ENCODE measurements at regions not wholly inside any gene's neighbourhood (a gene's known extent, or its start where the extent isn't known, plus 50 kb on each side); places are given as distances from the start of the nearest gene placed in this dataset.
A peak's percentile ranks its signal among the peaks of the same experiment; 100 is the strongest.
"Not testable (repeated sequence)": the region's sequence is repeated elsewhere in the genome, so short reads cannot be mapped to it uniquely, and the experiment has no call there.

- no peak for DNase-seq
Measured at GRCh38 chr7:131629217-131629882, 72.9 kb upstream of the PODXL start.

- DNase-seq = no peak
Measured at GRCh38 chr7:131628634-131629033, 72.2 kb upstream of the PODXL start.

- peak; percentile 46 for DNase-seq
Measured at GRCh38 chr7:131627735-131628190, 71.3 kb upstream of the PODXL start.

GRCh38 chr7:131626643-131627042 is 70.2 kb upstream of the PODXL start:
- no peak for DNase-seq

GRCh38 chr7:131625817-131626372 is 69.5 kb upstream of the PODXL start:
- peak; percentile 50 for DNase-seq

- DNase-seq = not testable (repeated sequence)
Measured at GRCh38 chr7:131625345-131625744, 68.9 kb upstream of the PODXL start.

- no peak for DNase-seq
Measured at GRCh38 chr7:131624536-131624935, 68.1 kb upstream of the PODXL start.

GRCh38 chr7:131623154-131623553 is 66.7 kb upstream of the PODXL start:
- no peak for DNase-seq

- DNase-seq = no peak
Measured at GRCh38 chr7:131621652-131622051, 65.2 kb upstream of the PODXL start.

GRCh38 chr7:131620673-131621609 is 64.5 kb upstream of the PODXL start:
- DNase-seq = no peak

- DNase-seq = no peak
Measured at GRCh38 chr7:131619336-131620305, 63.2 kb upstream of the PODXL start.

GRCh38 chr7:131618391-131618790 is 62.0 kb upstream of the PODXL start:
- no peak for DNase-seq

GRCh38 chr7:131616487-131617200 is 60.2 kb upstream of the PODXL start:
- no peak for DNase-seq

- DNase-seq = no peak
Measured at GRCh38 chr7:131613909-131614308, 57.5 kb upstream of the PODXL start.

GRCh38 chr7:131610007-131610406 is 53.6 kb upstream of the PODXL start:
- no peak for DNase-seq

GRCh38 chr7:131608116-131608500 is 51.7 kb upstream of the PODXL start:
- DNase-seq = no peak

- peak; percentile 75 for DNase-seq
Measured at GRCh38 chr7:131607291-131608115, 51.1 kb upstream of the PODXL start.

- no peak for DNase-seq
Measured at GRCh38 chr7:131606346-131607290, 50.2 kb upstream of the PODXL start.
